Loucy (cell line): ENCODE measurements at regions not wholly inside any gene's neighbourhood (a gene's known extent, or its start where the extent isn't known, plus 50 kb on each side); places are given as distances from the start of the nearest gene placed in this dataset.

ENCODE experiments used
- H2AFZ ChIP-seq: fragments of 200-600 bp; sonication (generic); 2 replicates; pipeline ENCODE4 v1.6.0; 2016; ENCODE audit warnings: antibody characterized with exemption, mild to moderate bottlenecking, low read length, moderate library complexity
- H3F3A ChIP-seq: fragments of 200-600 bp; 2 replicates; pipeline ENCODE4 v1.6.0; 2016; ENCODE audit warnings: antibody characterized with exemption, low read depth, mild to moderate bottlenecking
- H3K27me3 ChIP-seq: fragments of 200-600 bp; sonication (generic); 2 replicates; pipeline ENCODE4 v1.6.1; 2014; ENCODE audit warnings: low read length, mild to moderate bottlenecking; ENCODE audit not compliant: insufficient read depth, poor library complexity, severe bottlenecking
- H3K36me3 ChIP-seq: fragments of 200-600 bp; sonication (generic); 2 replicates; pipeline ENCODE4 v1.6.1; 2016; ENCODE audit warnings: low read length; ENCODE audit not compliant: insufficient read depth
- H3K4me1 ChIP-seq: fragments of 200-600 bp; sonication (generic); 2 replicates; pipeline ENCODE4 v1.5.1; 2014; ENCODE audit warnings: low read length, mild to moderate bottlenecking; ENCODE audit not compliant: insufficient read depth, poor library complexity, severe bottlenecking
- H3K4me2 ChIP-seq: fragments of 200-600 bp; sonication (generic); 2 replicates; pipeline ENCODE4 v1.6.0; 2014; ENCODE audit warnings: antibody characterized with exemption, low read length, low read depth, mild to moderate bottlenecking; ENCODE audit not compliant: poor library complexity, severe bottlenecking
- H3K4me3 ChIP-seq: fragments of 200-600 bp; sonication (generic); 2 replicates; pipeline ENCODE4 v1.5.1; 2014; ENCODE audit warnings: low read length, mild to moderate bottlenecking, mixed read lengths; ENCODE audit not compliant: poor library complexity, severe bottlenecking
- H3K79me2 ChIP-seq: fragments of 200-600 bp; sonication (generic); 2 replicates; pipeline ENCODE4 v1.6.1; 2014; ENCODE audit warnings: low read length; ENCODE audit not compliant: insufficient read depth
- H3K9ac ChIP-seq: fragments of 200-600 bp; sonication (generic); 2 replicates; pipeline ENCODE4 v1.6.0; 2014; ENCODE audit warnings: mild to moderate bottlenecking, low read depth, low read length, moderate library complexity; ENCODE audit not compliant: poor library complexity, severe bottlenecking
- H3K9me2 ChIP-seq: fragments of 200-600 bp; sonication (generic); replicated peaks from 2 replicates; pipeline ENCODE4 v1.6.1; 2016; ENCODE audit warnings: low read depth, low read length, mixed read lengths
- H3K9me3 ChIP-seq: fragments of 200-600 bp; sonication (generic); 2 replicates; pipeline ENCODE4 v1.6.1; 2014; ENCODE audit warnings: mild to moderate bottlenecking, antibody characterized with exemption, low read length, low read depth; ENCODE audit not compliant: insufficient read depth
- H4K20me1 ChIP-seq: fragments of 200-600 bp; sonication (generic); 2 replicates; pipeline ENCODE4 v1.6.0; 2014; ENCODE audit warnings: antibody characterized with exemption, low read length, mild to moderate bottlenecking; ENCODE audit not compliant: insufficient read depth, poor library complexity, severe bottlenecking
- EZH2phosphoT487 ChIP-seq: fragments of 200-600 bp; IDR thresholded peaks from 2 replicates; pipeline ENCODE4 v1.6.1; 2018; ENCODE audit warnings: antibody characterized with exemption, mild to moderate bottlenecking, moderate library complexity, borderline replicate concordance
- TF ChIP-seq, protein P1 (sequence below): fragments of 200-600 bp; sonication (generic); conservative IDR thresholded peaks from 2 replicates; pipeline ENCODE4 v1.5.1; 2014; ENCODE audit warnings: mild to moderate bottlenecking, antibody characterized with exemption, low read length

DNA sequence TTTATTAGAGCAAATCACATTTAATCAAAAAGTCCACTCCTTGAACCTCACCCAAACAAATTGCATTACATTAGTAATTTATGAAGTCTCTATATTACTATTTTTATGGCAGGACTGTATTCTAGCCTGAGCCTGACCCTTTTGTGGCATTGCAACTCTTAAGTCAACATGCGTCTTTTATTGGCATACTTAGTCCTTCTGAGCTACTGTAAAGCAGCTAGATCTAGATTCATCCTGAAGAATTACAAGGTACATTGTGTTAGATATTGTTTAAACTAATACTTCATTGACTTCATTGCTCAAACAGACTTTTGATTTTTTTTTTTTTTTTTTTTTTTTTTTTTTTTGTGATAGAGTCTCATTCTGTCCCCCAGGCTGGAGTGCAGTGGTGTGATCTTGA lies 1842.5 kb upstream of the CDH9 start:
- Histone ChIP-seq H3K9ac (no peak overlapping the region), H3K9me3 (no peaks in the 10 kb centered on the region), H2AFZ (no peak overlapping the region), H3K9me2 (no peaks in the 10 kb centered on the region), H3F3A (no peaks in the 10 kb centered on the region), H3K4me2 (no peak overlapping the region), H3K4me1 (no peaks in the 10 kb centered on the region), H3K79me2 (no peaks in the 10 kb centered on the region), H3K36me3 (no peaks in the 10 kb centered on the region), H3K27me3 (no peaks in the 10 kb centered on the region), H3K4me3 (no peak overlapping the region), H4K20me1 (no peaks in the 10 kb centered on the region)
- TF ChIP-seq EZH2phosphoT487, result no peak
- TF ChIP-seq, protein P1, sequence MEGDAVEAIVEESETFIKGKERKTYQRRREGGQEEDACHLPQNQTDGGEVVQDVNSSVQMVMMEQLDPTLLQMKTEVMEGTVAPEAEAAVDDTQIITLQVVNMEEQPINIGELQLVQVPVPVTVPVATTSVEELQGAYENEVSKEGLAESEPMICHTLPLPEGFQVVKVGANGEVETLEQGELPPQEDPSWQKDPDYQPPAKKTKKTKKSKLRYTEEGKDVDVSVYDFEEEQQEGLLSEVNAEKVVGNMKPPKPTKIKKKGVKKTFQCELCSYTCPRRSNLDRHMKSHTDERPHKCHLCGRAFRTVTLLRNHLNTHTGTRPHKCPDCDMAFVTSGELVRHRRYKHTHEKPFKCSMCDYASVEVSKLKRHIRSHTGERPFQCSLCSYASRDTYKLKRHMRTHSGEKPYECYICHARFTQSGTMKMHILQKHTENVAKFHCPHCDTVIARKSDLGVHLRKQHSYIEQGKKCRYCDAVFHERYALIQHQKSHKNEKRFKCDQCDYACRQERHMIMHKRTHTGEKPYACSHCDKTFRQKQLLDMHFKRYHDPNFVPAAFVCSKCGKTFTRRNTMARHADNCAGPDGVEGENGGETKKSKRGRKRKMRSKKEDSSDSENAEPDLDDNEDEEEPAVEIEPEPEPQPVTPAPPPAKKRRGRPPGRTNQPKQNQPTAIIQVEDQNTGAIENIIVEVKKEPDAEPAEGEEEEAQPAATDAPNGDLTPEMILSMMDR, result no peak

DNA sequence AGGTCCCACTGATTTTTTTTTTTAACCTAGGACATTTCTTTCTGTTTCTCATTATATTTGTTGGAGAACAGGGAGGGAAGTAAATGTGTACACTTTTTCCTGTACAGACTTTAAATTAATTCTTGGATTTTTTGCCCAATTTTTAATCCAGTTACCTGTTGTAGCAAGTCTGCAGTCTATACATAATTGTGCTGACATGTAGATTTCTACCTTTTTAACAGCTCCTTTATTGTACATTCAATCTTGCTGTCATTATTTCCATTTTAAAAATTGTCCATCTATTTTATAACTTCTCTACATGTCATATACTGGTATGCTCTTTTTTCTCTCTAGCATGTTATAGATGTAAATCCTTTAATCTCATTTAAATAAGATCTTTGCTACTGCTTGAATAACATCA lies 1838.7 kb upstream of the CDH9 start:
- H3K9me3 ChIP-seq, result no peaks in the 10 kb centered on the region

DNA sequence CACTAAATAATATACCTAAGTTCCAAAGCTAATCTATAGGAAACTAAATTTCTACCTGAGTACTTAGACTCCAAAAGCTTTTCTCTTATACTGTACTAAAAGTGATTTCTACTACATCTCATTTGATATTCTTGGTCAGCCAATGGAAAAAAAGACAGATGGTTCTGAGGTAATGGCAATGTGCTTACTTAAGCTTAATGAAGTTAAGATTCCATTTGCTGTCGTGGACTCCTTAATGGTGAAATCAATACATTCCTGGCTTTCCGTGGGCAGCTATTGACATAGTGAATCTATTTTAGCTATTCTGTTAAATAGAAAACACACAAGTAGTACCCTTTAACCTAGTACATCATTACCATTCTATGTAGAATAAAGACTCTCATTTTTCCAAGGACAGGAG lies 1825.6 kb upstream of the CDH9 start:
- H3K9me2 ChIP-seq, result no peaks in the 10 kb centered on the region
- no peak overlapping the region for H3K9ac ChIP-seq
- no peaks in the 10 kb centered on the region for H3K4me1 ChIP-seq
- no peaks in the 10 kb centered on the region for H3K36me3 ChIP-seq
- H3F3A ChIP-seq, result no peaks in the 10 kb centered on the region
- H3K79me2 ChIP-seq, result no peaks in the 10 kb centered on the region
- H3K4me2 ChIP-seq, result no peak overlapping the region
- H2AFZ ChIP-seq, result no peak overlapping the region
- H3K4me3 ChIP-seq, result no peak overlapping the region
- TF ChIP-seq, protein P1, result no peak
- TF ChIP-seq EZH2phosphoT487, result no peak
- H3K9me3 ChIP-seq, result no peaks in the 10 kb centered on the region
- no peaks in the 10 kb centered on the region for H4K20me1 ChIP-seq
- H3K27me3 ChIP-seq, result no peaks in the 10 kb centered on the region

More for the DNA sequence above, 1838.7 kb upstream of the CDH9 start:
- Histone ChIP-seq H3K36me3 (no peaks in the 10 kb centered on the region), H3K9me2 (no peaks in the 10 kb centered on the region), H3K79me2 (no peaks in the 10 kb centered on the region), H2AFZ (no peak overlapping the region), H3K4me3 (no peak overlapping the region), H3K27me3 (no peaks in the 10 kb centered on the region), H3F3A (no peaks in the 10 kb centered on the region), H3K4me2 (no peak overlapping the region), H4K20me1 (no peaks in the 10 kb centered on the region), H3K9ac (no peak overlapping the region), H3K4me1 (no peaks in the 10 kb centered on the region)
- TF ChIP-seq, protein P1, result no peak
- no peak for TF ChIP-seq EZH2phosphoT487
